ENCODE measurements at regions not wholly inside any gene's neighbourhood (a gene's known extent, or its start where the extent isn't known, plus 50 kb on each side); places are given as distances from the start of the nearest gene placed in this dataset.

DNA sequence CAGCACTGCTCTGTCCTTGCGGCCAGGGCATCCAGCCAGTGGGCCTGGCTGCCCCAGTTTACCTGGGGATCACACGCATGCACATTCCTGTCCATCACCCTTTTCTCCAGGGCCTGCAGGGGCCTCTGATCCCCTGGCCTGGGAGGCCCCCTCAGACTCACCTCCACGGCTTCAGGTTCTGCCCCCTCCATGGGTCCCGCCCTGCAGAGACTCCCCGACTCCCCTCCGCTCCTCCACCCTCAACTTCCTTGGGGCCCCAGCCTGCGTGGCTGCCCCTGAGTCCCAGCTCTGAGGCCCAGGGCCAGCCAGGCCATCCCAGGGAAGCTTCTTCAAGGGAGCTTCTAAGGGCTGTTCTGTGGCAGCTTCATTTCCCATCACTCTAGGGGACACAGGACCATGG lies 324.1 kb downstream of the TCERG1L start:
- H3K27ac Mint-ChIP-seq: no peak overlapping the region
- H4K91ac ChIP-seq (ENCODE audit: insufficient read length, low read depth, low read length): no peak overlapping the region
- no peak overlapping the region for H3K4me2 ChIP-seq (ENCODE audit: insufficient read depth, insufficient read length, low read length)
- no peaks in the 10 kb centered on the region for H3K4me1 ChIP-seq (ENCODE audit: insufficient read depth, low read length)
- H3K27ac ChIP-seq (ENCODE audit: insufficient read length, low read depth, low read length): no peak overlapping the region
- no peaks in the 10 kb centered on the region for H3K23me2 ChIP-seq (ENCODE audit: insufficient read length, low read depth, low read length, poor library complexity, severe bottlenecking)
- H4K8ac ChIP-seq (replicated peaks; ENCODE audit: insufficient read length, low read depth, low read length): no peak overlapping the region
- H3K14ac ChIP-seq (ENCODE audit: insufficient read depth, low read length): no peak overlapping the region
- no peak overlapping the region for H3K4me3 Mint-ChIP-seq
- no peak overlapping the region for H3K56ac ChIP-seq (ENCODE audit: insufficient read length, low read depth, low read length)
- H3K79me2 ChIP-seq (ENCODE audit: insufficient read depth, low read length): no peaks in the 10 kb centered on the region
- DNase-seq: no peak
- no peak overlapping the region for H3K9ac ChIP-seq (ENCODE audit: extremely low read depth, insufficient read length, low read length)
- H3K36me3 Mint-ChIP-seq (ENCODE audit: insufficient read depth in 1 of 3, low read depth in 3 of 3): peaks cover 0 to 17% (median 12%) of the 10 kb centered on the region in 3 experiments; a peak in 6 of 7 replicates
- no peak overlapping the region for H2AFZ ChIP-seq (ENCODE audit: low read length)
- H2BK12ac ChIP-seq (ENCODE audit: insufficient read length, low read depth, low read length): no peak overlapping the region
- H2AK5ac ChIP-seq (ENCODE audit: insufficient read length, low read length): no peak overlapping the region
- H3K23ac ChIP-seq (ENCODE audit: insufficient read length, low read depth, low read length): no peak overlapping the region
- H3K18ac ChIP-seq (ENCODE audit: insufficient read length, low read depth, low read length): no peak overlapping the region
- no peak overlapping the region for H3K4ac ChIP-seq (ENCODE audit: low read depth, low read length)
- H3K79me1 ChIP-seq (ENCODE audit: insufficient read depth, low read depth, low read length, poor library complexity, severe bottlenecking): no peaks in the 10 kb centered on the region
- H2BK5ac ChIP-seq (ENCODE audit: insufficient read length, low read length): no peak overlapping the region
- TF ChIP-seq, protein P1, sequence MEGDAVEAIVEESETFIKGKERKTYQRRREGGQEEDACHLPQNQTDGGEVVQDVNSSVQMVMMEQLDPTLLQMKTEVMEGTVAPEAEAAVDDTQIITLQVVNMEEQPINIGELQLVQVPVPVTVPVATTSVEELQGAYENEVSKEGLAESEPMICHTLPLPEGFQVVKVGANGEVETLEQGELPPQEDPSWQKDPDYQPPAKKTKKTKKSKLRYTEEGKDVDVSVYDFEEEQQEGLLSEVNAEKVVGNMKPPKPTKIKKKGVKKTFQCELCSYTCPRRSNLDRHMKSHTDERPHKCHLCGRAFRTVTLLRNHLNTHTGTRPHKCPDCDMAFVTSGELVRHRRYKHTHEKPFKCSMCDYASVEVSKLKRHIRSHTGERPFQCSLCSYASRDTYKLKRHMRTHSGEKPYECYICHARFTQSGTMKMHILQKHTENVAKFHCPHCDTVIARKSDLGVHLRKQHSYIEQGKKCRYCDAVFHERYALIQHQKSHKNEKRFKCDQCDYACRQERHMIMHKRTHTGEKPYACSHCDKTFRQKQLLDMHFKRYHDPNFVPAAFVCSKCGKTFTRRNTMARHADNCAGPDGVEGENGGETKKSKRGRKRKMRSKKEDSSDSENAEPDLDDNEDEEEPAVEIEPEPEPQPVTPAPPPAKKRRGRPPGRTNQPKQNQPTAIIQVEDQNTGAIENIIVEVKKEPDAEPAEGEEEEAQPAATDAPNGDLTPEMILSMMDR (conservative IDR thresholded peaks at IDR 0.05): no peak
- H2BK15ac ChIP-seq (ENCODE audit: low read depth, low read length): no peak overlapping the region
- H3K27me3 Mint-ChIP-seq (ENCODE audit: low read depth): no peaks in the 10 kb centered on the region; the same call in none of the 2 replicates
- no CpG with 5 or more reads among the region's 7 CpGs for WGBS (ENCODE audit: extremely low coverage, insufficient read length, low lambda C conversion rate)
- H3K27me3 ChIP-seq (ENCODE audit: insufficient read depth, low read length): no peaks in the 10 kb centered on the region
- H3K9me3 ChIP-seq (ENCODE audit: control insufficient read depth, low read depth, low read length): no peaks in the 10 kb centered on the region
- H3K9me3 Mint-ChIP-seq: peaks cover 10 to 19% of the 10 kb centered on the region in 2 experiments
- H4K20me1 ChIP-seq (ENCODE audit: control insufficient read depth, insufficient read depth, insufficient read length): no peaks in the 10 kb centered on the region
- no peak overlapping the region for H4K5ac ChIP-seq (ENCODE audit: insufficient read length, low read depth, low read length)
- no peak overlapping the region for H3T11ph ChIP-seq (ENCODE audit: low read length)
- no peak overlapping the region for H2BK120ac ChIP-seq (ENCODE audit: low read depth, low read length, poor library complexity, severe bottlenecking)
- no peak overlapping the region for H2BK20ac ChIP-seq (ENCODE audit: low read depth, low read length, poor library complexity, severe bottlenecking)
- peaks cover 0 to 3% of the 10 kb centered on the region in 2 experiments; a peak in 1 of 4 replicates for H3K4me1 Mint-ChIP-seq

Data from H9 (cell line).